SK-N-SH treated with all-trans-retinoic acid at 6 μM for 48 hours (cell line): ENCODE measurements at regions not wholly inside any gene's neighbourhood (a gene's known extent, or its start where the extent isn't known, plus 50 kb on each side); places are given as distances from the start of the nearest gene placed in this dataset.

Experiments
- CREB5 ChIP-seq: fragments of 250-450 bp; sonication (Bioruptor Pico); IDR thresholded peaks from 2 replicates; pipeline ENCODE4 v1.5.1; 2020; ENCODE audit warnings: low read depth, mild to moderate bottlenecking, moderate library complexity
- ISL1 ChIP-seq: fragments of 250-450 bp; sonication (Bioruptor Pico); IDR thresholded peaks from 2 replicates; pipeline ENCODE4 v2.1.2; 2022; ENCODE audit warnings: mild to moderate bottlenecking, moderate library complexity
- PATZ1 ChIP-seq: fragments of 250-450 bp; sonication (Bioruptor Pico); IDR thresholded peaks from 2 replicates; pipeline ENCODE4 v1.8.0; 2020; ENCODE audit warnings: mild to moderate bottlenecking, moderate library complexity, borderline replicate concordance
- POU6F1 ChIP-seq: fragments of 250-450 bp; sonication (Bioruptor Pico); IDR thresholded peaks from 2 replicates; pipeline ENCODE4 v1.8.0; 2021; ENCODE audit warnings: low read depth, mild to moderate bottlenecking, moderate library complexity, borderline replicate concordance
- RARB ChIP-seq: fragments of 250-450 bp; sonication (Bioruptor Pico); IDR thresholded peaks from 2 replicates; pipeline ENCODE4 v1.8.0; 2021; ENCODE audit warnings: mild to moderate bottlenecking, moderate library complexity
- SNAI2 ChIP-seq: fragments of 250-450 bp; sonication (Bioruptor Pico); IDR thresholded peaks from 2 replicates; pipeline ENCODE4 v1.5.0; 2020; ENCODE audit warnings: mild to moderate bottlenecking, moderate library complexity
- TOX ChIP-seq: fragments of 250-450 bp; sonication (Bioruptor Pico); IDR thresholded peaks from 2 replicates; pipeline ENCODE4 v1.8.0; 2021; ENCODE audit warnings: mild to moderate bottlenecking, moderate library complexity, borderline replicate concordance
- ZFP3 ChIP-seq: fragments of 250-450 bp; sonication (Bioruptor Pico); IDR thresholded peaks from 2 replicates; pipeline ENCODE4 v1.5.0; 2020; ENCODE audit warnings: mild to moderate bottlenecking, moderate library complexity

- no peak for TF ChIP-seq PATZ1
- no peak for TF ChIP-seq SNAI2 (CRISPR knock-in tag)
- no peak for TF ChIP-seq POU6F1 (CRISPR knock-in tag)
- no peak for TF ChIP-seq RARB (CRISPR knock-in tag)
- no peak for TF ChIP-seq ISL1
- TF ChIP-seq CREB5 (CRISPR knock-in tag): no peak
- TF ChIP-seq TOX (CRISPR knock-in tag): no peak
- no peak for TF ChIP-seq ZFP3
Observed at GRCh38 chr6:11947575-11947974, 64.5 kb upstream of the HIVEP1 start.
